HG03460 (cell line): ENCODE measurements at regions not wholly inside any gene's neighbourhood (a gene's known extent, or its start where the extent isn't known, plus 50 kb on each side); places are given as distances from the start of the nearest gene placed in this dataset.

Experiments
- ATAC-seq: cut with Tn5 transposase; IDR thresholded peaks from one replicate; pipeline ENCODE4 v1.9.1; 2021; ENCODE audit not compliant: unreplicated experiment

GRCh38 chr14:98229656-98230366, 1042.2 kb downstream of the BCL11B start:
- no peak for ATAC-seq

DNA sequence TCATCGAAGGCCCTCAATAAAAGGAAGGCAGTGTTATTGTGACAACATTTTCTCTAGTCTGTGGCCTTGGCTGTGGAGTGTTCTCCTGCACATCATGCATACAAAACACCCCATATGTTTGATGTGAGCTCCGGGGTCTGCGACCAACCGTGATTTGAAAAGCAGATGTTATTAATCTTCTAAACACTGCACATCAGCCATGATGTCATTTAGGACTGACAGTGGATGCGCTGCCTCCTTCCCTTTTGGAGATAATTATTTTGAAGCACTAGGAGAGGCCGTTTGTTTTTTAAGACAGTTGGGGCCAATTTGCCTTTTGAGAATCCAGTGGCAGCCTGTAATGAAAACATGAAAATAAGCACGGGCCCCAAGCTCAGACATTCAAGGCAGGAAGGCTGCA, 1041.6 kb downstream of the BCL11B start:
- no peak for ATAC-seq

- no peak for ATAC-seq
Observed at GRCh38 chr14:98231210-98231609, 1040.8 kb downstream of the BCL11B start.

GRCh38 chr14:98233656-98234055, 1038.3 kb downstream of the BCL11B start:
- no peak for ATAC-seq

DNA sequence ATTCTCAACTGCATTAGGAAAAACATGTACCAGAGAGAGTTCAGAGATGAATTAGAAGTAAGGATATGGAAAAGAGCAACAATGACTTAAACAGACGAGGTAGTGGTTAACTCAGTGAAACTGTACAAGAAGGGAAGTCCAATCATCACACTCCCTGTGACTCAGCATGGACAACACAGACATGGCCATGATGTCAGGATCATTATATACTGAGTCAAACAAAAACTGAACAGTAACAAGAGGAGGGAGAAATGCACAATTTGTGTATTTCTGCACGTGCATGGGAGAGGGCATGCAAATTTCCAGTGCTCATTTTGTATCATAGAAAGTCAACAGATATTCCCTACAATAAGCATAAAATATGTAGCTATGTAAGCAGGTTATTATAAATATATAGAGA, 1037.8 kb downstream of the BCL11B start:
- no peak for ATAC-seq

GRCh38 chr14:98236314-98236713, 1035.7 kb downstream of the BCL11B start:
- no peak for ATAC-seq

DNA sequence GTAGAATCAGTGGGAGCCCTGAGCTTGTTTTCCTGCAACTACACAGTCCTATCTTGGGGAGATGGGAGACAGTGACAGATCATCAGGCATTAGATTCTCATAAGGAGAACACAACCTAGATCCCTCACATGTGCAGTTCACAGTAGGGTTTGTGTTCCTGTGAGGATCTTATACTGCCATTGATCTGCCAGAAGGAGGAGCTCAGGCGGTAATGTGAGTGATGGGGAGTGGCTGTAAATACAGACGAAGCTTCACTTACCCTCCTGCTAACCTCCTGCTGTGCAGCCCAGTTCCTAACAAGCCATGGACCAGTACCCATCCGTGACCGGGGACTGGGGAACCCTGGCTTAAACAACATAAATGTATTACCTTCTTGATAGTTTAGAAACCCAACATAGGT, 1034.1 kb downstream of the BCL11B start:
- ATAC-seq: no peak

- ATAC-seq: no peak
Observed at GRCh38 chr14:98240376-98240775, 1031.6 kb downstream of the BCL11B start.

- ATAC-seq: no peak
Observed at GRCh38 chr14:98242903-98243302, 1029.1 kb downstream of the BCL11B start.

DNA sequence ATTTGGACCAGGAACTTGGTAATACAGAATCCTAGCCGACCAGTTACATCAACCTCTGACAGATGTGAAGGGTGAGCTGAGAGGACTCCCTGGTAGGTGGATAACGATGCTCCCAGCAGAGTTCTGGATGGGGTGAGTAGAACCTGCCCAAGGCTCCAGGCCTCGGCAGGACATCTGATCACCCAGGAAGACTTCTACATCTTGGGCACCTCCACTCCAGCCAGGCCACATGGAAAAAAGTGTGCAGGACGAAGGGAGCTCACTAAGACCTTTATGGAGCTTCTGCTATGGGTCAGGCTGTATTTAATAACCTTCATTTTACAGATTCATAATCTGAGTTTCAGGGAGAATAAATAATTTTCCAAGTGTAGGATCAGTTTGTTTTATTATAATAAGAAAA, 1028.7 kb downstream of the BCL11B start:
- no peak for ATAC-seq

DNA sequence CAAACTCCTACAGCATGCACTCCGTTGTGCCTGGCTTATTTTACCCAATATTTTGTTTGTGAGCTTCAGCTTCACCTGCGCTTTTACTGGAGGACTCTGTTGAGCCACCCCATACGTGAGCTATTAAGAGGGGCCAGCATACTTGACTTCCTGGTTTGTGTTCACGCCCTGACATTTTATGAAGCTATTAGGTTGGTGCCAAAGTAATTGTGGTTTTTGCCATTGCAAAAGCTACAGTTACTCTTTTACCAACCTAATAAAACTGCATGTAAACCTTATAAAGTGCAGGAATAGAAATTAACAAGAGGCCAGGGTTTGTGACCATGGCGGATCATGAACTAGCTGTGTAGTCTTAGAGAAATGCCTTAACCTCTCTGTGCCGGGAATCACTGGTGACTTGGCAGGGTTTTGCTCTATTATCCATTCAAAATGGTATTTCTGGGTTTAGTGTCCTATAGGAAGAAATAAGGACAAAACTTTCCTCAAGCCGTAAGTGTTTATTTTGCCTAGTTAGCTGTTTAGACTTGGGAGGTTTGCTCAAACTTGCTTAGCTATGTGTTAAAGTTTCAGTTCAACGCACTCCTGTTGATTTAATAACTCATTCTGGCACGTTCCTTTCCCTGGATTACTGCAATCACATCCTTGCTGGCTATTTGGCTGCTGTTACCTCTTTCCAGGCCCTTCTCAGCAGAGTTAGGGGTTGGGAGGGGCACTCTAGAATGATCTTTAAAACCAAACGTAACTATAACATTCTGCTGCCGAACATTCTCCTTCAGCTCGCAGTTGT, 1027.6 kb downstream of the BCL11B start:
- no peak for ATAC-seq

DNA sequence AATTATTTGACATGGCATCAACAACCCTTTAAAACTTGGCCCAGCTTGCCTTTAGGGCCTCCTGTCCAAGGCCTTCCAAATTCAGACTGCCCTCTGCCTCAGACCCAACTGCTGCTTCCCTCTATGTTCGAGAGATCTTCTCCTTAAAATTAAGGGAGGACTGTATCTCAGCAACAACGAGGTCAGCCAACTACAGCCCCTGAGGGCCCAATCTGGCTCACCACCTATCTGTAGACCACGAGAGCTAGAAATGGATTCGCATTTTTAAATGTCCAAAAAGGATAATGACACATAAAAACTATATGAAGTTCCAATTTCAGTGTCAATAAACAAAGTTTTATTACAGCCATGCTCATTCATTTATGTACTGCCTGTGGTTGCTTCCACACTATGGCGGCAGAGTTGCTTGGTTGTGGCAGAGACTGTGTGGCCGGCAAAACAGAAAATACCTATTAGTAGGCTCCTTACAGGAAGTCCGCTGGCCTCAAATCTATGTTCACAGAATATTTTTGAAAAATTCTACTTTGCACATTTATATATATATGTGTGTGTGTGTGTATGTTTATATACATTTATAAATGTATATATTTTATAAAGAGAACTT, 1026.9 kb downstream of the BCL11B start:
- no peak for ATAC-seq

- no peak for ATAC-seq
Observed at GRCh38 chr14:98249057-98249456, 1022.9 kb downstream of the BCL11B start.

- no peak for ATAC-seq
Observed at GRCh38 chr14:98249476-98249875, 1022.5 kb downstream of the BCL11B start.

DNA sequence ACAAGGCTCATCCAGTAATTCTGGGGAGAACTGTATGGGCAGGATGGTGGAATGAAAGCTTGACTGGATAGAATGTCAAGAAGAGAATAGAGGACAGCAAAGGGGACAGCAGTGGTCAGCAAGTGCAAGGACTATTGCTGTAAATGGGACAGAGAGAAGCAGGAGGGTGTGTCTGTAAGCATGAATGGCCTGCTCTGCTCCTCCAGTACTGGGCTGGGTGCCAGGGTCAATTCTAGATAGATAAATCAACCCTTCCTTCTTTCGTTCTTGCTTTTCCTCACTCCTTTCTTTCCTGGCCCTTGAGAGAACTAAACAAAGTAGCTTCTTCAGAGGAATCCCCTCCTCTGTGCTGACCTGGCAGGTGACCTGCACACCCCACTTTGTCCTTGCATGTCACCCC, 1019.2 kb downstream of the BCL11B start:
- no peak for ATAC-seq

GRCh38 chr14:98259881-98260280, 1012.1 kb downstream of the BCL11B start:
- ATAC-seq: no peak

DNA sequence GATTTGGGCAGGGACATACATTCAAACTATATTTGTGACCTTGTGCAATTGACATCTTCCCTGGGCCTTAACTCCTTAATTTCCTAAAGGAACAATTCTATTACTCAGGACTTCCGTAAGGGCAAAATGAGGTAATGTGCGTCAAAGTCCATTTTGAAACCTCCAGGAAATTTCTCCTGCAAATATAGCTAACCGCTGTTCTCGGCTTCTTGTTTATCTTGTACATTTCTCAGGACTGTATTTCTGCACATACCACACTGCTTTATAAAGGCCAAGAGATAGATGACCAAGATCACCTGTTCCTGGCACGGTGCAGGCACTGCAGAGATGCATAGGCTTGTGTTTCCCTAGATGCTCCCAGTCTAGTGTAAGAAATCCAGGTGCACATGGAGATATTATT, 1009.4 kb downstream of the BCL11B start:
- no peak for ATAC-seq

DNA sequence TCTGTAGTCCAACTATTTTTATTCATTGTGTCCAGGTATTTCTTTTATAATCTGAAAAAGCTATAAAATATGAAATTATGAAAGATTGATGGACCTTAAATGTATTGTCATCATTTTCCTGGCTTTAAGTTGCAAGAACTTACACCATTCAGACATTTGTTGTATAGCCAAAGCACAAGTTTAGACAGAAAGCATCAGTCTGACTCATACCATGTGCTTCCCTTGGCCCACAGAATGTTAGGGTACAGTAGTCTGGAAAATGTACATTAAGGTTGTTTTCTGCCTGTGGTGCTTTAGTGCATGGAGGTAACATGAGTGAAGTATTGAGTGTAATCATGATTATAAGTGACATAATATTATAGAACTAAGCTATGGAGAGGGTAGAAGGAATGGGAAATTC, 1002.5 kb downstream of the BCL11B start:
- ATAC-seq: no peak

GRCh38 chr14:98270201-98270600, 1001.8 kb downstream of the BCL11B start:
- ATAC-seq: no peak

GRCh38 chr14:98274596-98274995, 997.4 kb downstream of the BCL11B start:
- ATAC-seq: no peak

DNA sequence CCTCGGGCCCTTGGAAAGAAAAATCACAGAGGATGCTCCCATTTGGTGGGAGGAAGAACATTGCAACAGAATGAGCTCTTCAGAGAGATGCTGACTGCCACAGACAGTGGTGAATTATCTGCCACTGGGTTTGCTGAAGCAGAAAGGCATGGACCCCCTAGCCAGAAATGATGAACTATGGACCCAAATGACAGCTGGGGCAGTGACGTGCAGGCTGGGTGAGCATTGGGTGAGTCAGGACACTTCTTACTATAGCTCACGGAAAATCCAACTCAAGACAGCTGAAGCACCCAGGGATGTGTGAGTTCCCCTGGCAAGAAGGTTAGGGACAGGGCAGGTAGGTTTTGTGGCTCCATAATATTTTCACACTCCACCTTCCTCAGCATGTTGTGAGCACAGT, 993.2 kb downstream of the BCL11B start:
- no peak for ATAC-seq

- no peak for ATAC-seq
Observed at GRCh38 chr14:98280436-98280835, 991.6 kb downstream of the BCL11B start.
